ENCODE measurements at regions not wholly inside any gene's neighbourhood (a gene's known extent, or its start where the extent isn't known, plus 50 kb on each side); places are given as distances from the start of the nearest gene placed in this dataset.

DNA sequence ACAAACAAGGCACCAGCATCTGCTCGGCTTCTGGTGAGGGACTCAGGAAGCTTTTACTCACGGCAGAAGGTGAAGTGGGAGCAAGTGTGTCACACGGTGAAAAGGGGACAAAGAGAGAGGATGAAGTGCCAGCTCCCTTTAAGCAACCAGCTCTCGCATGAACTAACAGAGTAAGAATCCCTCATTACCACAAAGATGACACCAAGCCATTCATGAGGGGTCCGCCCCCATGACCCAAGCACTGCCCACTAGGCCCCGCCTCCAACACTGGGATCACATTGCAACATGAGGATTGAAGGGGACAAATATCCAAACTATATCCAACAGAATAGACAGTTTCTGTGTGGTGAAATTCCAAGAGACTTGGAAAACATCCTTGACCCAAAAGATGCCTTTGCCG is 198.2 kb upstream of the POU2AF2 start:
- CTCF ChIA-PET, result no interaction called here
- no peaks in the 10 kb centered on the region for H3K4me1 ChIP-seq (ENCODE audit: control insufficient read depth, insufficient read depth, low read length)
- no peak for ATAC-seq

GRCh38 chr11:111046291-111046690 is 199.2 kb upstream of the POU2AF2 start:
- TF ChIP-seq SIN3A (IDR thresholded peaks at IDR 0.05; ENCODE audit: borderline replicate concordance, insufficient read depth, low read depth, low read length) (no peak), CTCF (IDR thresholded peaks at IDR 0.05) (no peak), TCF7L2 (IDR thresholded peaks at IDR 0.05; ENCODE audit: low read depth, low read length) (no peak), POLR2AphosphoS5 (IDR thresholded peaks at IDR 0.05; ENCODE audit: low read depth, low read length) (no peak), REST (IDR thresholded peaks at IDR 0.05; ENCODE audit: insufficient read depth in 1 of 2, low read depth in 2 of 2, low read length in 1 of 2) (no peak)
- Histone ChIP-seq H3K4me1 (ENCODE audit: control insufficient read depth, insufficient read depth, low read length) (no peaks in the 10 kb centered on the region), H3K27me3 (ENCODE audit: control insufficient read depth, insufficient read depth, low read length) (no peaks in the 10 kb centered on the region), H3K36me3 (ENCODE audit: control insufficient read depth, insufficient read depth, low read length) (no peaks in the 10 kb centered on the region), H3K4me3 (ENCODE audit: low read depth in 2 of 2, low read length in 2 of 2) (no peak overlapping the region), H3K9me3 (ENCODE audit: control insufficient read depth, insufficient read depth, low read depth, low read length) (no peaks in the 10 kb centered on the region), H3K27ac (ENCODE audit: low read length) (no peak overlapping the region)
- no peak for DNase-seq (ENCODE audit: low read depth, low spot score)
- no TSS peak for BruUV-seq (replicated peaks)
- in situ Hi-C loops (cut with HindIII; ENCODE audit: low pct_unique_long_range_greater_than_20kb, low sequenced_read_pairs) (no loop called here), intact Hi-C loops (cut with micrococcal nuclease; ENCODE audit: unreplicated experiment) (no loop called here)
- CTCF ChIA-PET, result no interaction called here
- POLR2A ChIA-PET, result no interaction called here
- no peak for ATAC-seq

More for the DNA sequence above, 198.2 kb upstream of the POU2AF2 start:
- Histone ChIP-seq H3K4me3 (ENCODE audit: low read depth in 2 of 2, low read length in 2 of 2) (no peak overlapping the region), H3K9me3 (ENCODE audit: control insufficient read depth, insufficient read depth, low read depth, low read length) (no peaks in the 10 kb centered on the region), H3K36me3 (ENCODE audit: control insufficient read depth, insufficient read depth, low read length) (no peaks in the 10 kb centered on the region), H3K27ac (ENCODE audit: low read length) (no peak overlapping the region), H3K27me3 (ENCODE audit: control insufficient read depth, insufficient read depth, low read length) (no peaks in the 10 kb centered on the region)
- intact Hi-C loops (cut with micrococcal nuclease; ENCODE audit: unreplicated experiment) (no loop called here), in situ Hi-C loops (cut with HindIII; ENCODE audit: low pct_unique_long_range_greater_than_20kb, low sequenced_read_pairs) (no loop called here)
- no peak for DNase-seq (ENCODE audit: low read depth, low spot score)
- no TSS peak for BruUV-seq (replicated peaks)
- POLR2A ChIA-PET, result no interaction called here
- TF ChIP-seq SIN3A (IDR thresholded peaks at IDR 0.05; ENCODE audit: borderline replicate concordance, insufficient read depth, low read depth, low read length), result no peak
- TF ChIP-seq TCF7L2 (IDR thresholded peaks at IDR 0.05; ENCODE audit: low read depth, low read length), result no peak
- TF ChIP-seq POLR2AphosphoS5 (IDR thresholded peaks at IDR 0.05; ENCODE audit: low read depth, low read length), result no peak
- no peak for TF ChIP-seq CTCF (IDR thresholded peaks at IDR 0.05)
- TF ChIP-seq REST (IDR thresholded peaks at IDR 0.05; ENCODE audit: insufficient read depth in 1 of 2, low read depth in 2 of 2, low read length in 1 of 2), result no peak
